ENCODE measurements at regions not wholly inside any gene's neighbourhood (a gene's known extent, or its start where the extent isn't known, plus 50 kb on each side); places are given as distances from the start of the nearest gene placed in this dataset.

DNA sequence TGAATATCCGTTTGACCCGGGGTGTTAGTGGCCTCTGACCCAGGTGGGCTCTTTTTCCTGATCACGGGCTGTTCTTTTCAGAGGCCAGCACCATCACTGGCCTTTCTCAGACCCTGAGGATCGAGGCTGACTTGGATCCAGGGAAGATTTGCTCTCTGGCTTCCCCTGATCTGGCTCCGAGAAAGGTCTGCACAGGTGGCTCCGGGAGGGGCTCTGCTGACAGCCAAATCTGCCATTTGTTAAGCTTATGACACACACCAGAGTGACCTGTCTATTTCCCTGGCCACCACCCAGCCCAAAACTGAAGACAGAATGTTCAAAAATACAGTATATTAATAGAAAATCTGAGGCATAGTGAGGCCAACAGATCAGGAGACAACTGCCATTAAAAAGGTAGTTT is 221.8 kb upstream of the TNRC6C start:
- Histone ChIP-seq H3K36me3 (no peaks in the 10 kb centered on the region), H3K9me3 (no peaks in the 10 kb centered on the region), H3K27me3 (peaks cover 35% of the 10 kb centered on the region), H3K4me3 (ENCODE audit: low read depth in 1 of 2, low read length in 1 of 2) (no peak overlapping the region), H3K27ac (no peak overlapping the region), H3K4me1 (ENCODE audit: control insufficient read depth in 1 of 2, insufficient read depth in 1 of 2, low read depth in 1 of 2, low read length in 1 of 2) (no peaks in the 10 kb centered on the region)
- TF ChIP-seq, protein P1, sequence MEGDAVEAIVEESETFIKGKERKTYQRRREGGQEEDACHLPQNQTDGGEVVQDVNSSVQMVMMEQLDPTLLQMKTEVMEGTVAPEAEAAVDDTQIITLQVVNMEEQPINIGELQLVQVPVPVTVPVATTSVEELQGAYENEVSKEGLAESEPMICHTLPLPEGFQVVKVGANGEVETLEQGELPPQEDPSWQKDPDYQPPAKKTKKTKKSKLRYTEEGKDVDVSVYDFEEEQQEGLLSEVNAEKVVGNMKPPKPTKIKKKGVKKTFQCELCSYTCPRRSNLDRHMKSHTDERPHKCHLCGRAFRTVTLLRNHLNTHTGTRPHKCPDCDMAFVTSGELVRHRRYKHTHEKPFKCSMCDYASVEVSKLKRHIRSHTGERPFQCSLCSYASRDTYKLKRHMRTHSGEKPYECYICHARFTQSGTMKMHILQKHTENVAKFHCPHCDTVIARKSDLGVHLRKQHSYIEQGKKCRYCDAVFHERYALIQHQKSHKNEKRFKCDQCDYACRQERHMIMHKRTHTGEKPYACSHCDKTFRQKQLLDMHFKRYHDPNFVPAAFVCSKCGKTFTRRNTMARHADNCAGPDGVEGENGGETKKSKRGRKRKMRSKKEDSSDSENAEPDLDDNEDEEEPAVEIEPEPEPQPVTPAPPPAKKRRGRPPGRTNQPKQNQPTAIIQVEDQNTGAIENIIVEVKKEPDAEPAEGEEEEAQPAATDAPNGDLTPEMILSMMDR (IDR thresholded peaks at IDR 0.05) = no peak

- H3K9me3 ChIP-seq = no peaks in the 10 kb centered on the region
- TF ChIP-seq, protein P1 (IDR thresholded peaks at IDR 0.05) = no peak
- H3K27ac ChIP-seq = no peak overlapping the region
- peaks cover 35% of the 10 kb centered on the region for H3K27me3 ChIP-seq
- no peaks in the 10 kb centered on the region for H3K4me1 ChIP-seq (ENCODE audit: control insufficient read depth in 1 of 2, insufficient read depth in 1 of 2, low read depth in 1 of 2, low read length in 1 of 2)
- H3K36me3 ChIP-seq = no peaks in the 10 kb centered on the region
- no peak overlapping the region for H3K4me3 ChIP-seq (ENCODE audit: low read depth in 1 of 2, low read length in 1 of 2)
These were observed 220.8 kb upstream of the TNRC6C start for GRCh38 chr17:77737442-77738265.

- no peaks in the 10 kb centered on the region for H3K36me3 ChIP-seq
- no peaks in the 10 kb centered on the region for H3K4me1 ChIP-seq (ENCODE audit: control insufficient read depth in 1 of 2, insufficient read depth in 1 of 2, low read depth in 1 of 2, low read length in 1 of 2)
- no peak overlapping the region for H3K27ac ChIP-seq
- TF ChIP-seq, protein P1 (IDR thresholded peaks at IDR 0.05) = no peak
- no peak overlapping the region for H3K4me3 ChIP-seq (ENCODE audit: low read depth in 1 of 2, low read length in 1 of 2)
- no peaks in the 10 kb centered on the region for H3K9me3 ChIP-seq
- H3K27me3 ChIP-seq = peaks cover 24% of the 10 kb centered on the region
These were observed 219.6 kb upstream of the TNRC6C start for GRCh38 chr17:77738751-77739531.

DNA sequence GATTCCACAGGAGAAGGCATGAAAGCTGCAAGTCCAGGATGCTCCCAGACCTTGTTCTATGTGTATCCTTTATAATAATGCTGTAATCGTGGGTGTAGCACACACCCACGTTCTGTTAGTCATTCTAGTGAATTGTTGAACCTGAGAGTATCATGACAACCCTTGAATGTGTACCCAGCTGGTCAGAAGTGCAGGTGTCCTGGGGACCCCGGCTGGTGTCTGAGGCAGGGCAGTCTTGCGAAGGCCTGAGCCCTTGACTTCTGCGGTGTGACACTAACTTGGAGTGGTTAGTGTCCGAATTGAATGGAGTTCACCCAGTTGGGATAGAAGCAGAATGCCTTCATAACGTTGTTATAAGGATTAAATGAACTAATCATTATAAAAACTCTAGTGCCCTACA is 218.0 kb upstream of the TNRC6C start:
- Histone ChIP-seq H3K4me3 (ENCODE audit: low read depth in 1 of 2, low read length in 1 of 2) (no peak overlapping the region), H3K36me3 (no peaks in the 10 kb centered on the region), H3K27ac (no peak overlapping the region), H3K9me3 (no peaks in the 10 kb centered on the region), H3K27me3 (peaks cover 9% of the 10 kb centered on the region), H3K4me1 (ENCODE audit: control insufficient read depth in 1 of 2, insufficient read depth in 1 of 2, low read depth in 1 of 2, low read length in 1 of 2) (no peaks in the 10 kb centered on the region)
- TF ChIP-seq, protein P1 (IDR thresholded peaks at IDR 0.05) = no peak

GRCh38 chr17:77741109-77741508 is 217.4 kb upstream of the TNRC6C start:
- Histone ChIP-seq H3K27ac (no peak overlapping the region), H3K4me3 (ENCODE audit: low read depth in 1 of 2, low read length in 1 of 2) (no peak overlapping the region), H3K27me3 (peaks cover 2% of the 10 kb centered on the region), H3K4me1 (ENCODE audit: control insufficient read depth in 1 of 2, insufficient read depth in 1 of 2, low read depth in 1 of 2, low read length in 1 of 2) (no peaks in the 10 kb centered on the region), H3K36me3 (no peaks in the 10 kb centered on the region), H3K9me3 (no peaks in the 10 kb centered on the region)
- TF ChIP-seq, protein P1 (IDR thresholded peaks at IDR 0.05) = peak; percentile 19

Measured in neutrophil (primary cell).